Vagina (tissue), 2 donors: ENCODE measurements at regions not wholly inside any gene's neighbourhood (a gene's known extent, or its start where the extent isn't known, plus 50 kb on each side); places are given as distances from the start of the nearest gene placed in this dataset.

Source experiments
- CTCF ChIP-seq, 3 experiments: fragments of 450-650 bp in 2 of 3; fragments of 200-600 bp in 1 of 3; sonication (generic) in 1 of 3; IDR thresholded peaks; one replicate each; pipeline ENCODE4 v1.5.1; 2017 to 2019; ENCODE audit warnings: antibody characterized with exemption in 3 of 3, mild to moderate bottlenecking in 2 of 3, moderate library complexity in 2 of 3
- POLR2AphosphoS5 ChIP-seq, 2 donors: sonication (generic); formaldehyde crosslinking; IDR thresholded peaks; one replicate each; pipeline ENCODE4 v1.9.0; 2017; ENCODE audit warnings: antibody characterized with exemption in 2 of 2, mild to moderate bottlenecking in 2 of 2, low read depth in 1 of 2; ENCODE audit not compliant: insufficient read depth in 1 of 2

DNA sequence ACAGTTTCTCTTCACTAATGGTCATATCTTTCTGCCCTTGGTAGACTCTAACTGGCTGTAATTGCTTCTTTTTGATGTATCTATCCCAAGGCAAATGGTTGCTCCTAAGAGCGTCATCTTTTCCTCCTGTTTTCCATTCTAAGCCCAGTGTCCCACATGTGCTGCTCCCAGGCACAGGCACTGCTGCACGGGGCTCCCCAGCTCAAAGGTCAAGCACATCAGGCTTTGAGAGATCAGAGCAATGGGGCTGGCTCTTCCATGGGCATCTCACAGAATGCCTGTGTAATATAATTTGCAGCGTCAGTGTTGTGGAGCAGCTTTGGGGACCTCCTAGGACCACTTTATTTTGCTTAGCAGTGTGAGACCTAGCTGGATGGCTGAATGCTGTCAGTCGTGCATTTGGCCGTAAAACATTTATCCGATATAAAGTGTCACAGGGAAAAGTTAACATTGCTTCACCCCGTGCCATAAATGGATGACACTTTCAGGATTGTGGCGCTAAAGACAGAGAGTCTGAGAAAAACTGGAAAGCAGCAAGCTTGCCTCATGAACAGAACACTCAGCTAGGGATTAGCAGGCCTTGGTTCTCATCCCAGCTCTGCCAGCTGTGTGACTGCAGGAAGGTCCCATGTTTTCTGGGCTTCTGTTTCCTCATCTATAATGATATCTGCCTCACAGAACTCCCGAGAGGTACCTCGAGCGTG lies 277.5 kb upstream of the TBL1XR1 start:
- no peak for TF ChIP-seq CTCF (IDR thresholded peaks at IDR 0.05)
- TF ChIP-seq POLR2AphosphoS5 (IDR thresholded peaks at IDR 0.05; ENCODE audit: insufficient read depth in 1 of 2, low read depth in 1 of 2) = no peak
